ENCODE measurements at regions not wholly inside any gene's neighbourhood (a gene's known extent, or its start where the extent isn't known, plus 50 kb on each side); places are given as distances from the start of the nearest gene placed in this dataset.

GRCh38 chr10:3592424-3592823 is 192.6 kb downstream of the KLF6 start:
- H3K36me3 ChIP-seq (replicated peaks in 1 of 2; ENCODE audit: control extremely low read depth in 1 of 2, control insufficient read depth in 1 of 2, extremely low read depth in 1 of 2, insufficient read depth in 2 of 2, low read length in 1 of 2) = no peaks in the 10 kb centered on the region
- ATAC-seq (ENCODE audit: low read depth) (no peak), DNase-seq (no peak)
- no peak overlapping the region for H3K27ac Mint-ChIP-seq
- H3K4me3 ChIP-seq (ENCODE audit: control extremely low read depth in 1 of 5, extremely low read depth in 1 of 5, insufficient read depth in 1 of 5, low read depth in 2 of 5, low read length in 4 of 5) = no peak overlapping the region
- no peaks in the 10 kb centered on the region for H3K27me3 ChIP-seq (replicated peaks in 1 of 4; ENCODE audit: control extremely low read depth in 1 of 4, control insufficient read depth in 3 of 4, insufficient read depth in 4 of 4, low read length in 3 of 4)
- H3K27me3 Mint-ChIP-seq = no peaks in the 10 kb centered on the region
- WGBS (ENCODE audit: insufficient coverage) = 79% methylated on average over 3 of the region's 7 CpGs
- no peaks in the 10 kb centered on the region for H3K4me1 Mint-ChIP-seq
- H3K79me2 ChIP-seq (ENCODE audit: control insufficient read depth, insufficient read depth, low read length) = no peaks in the 10 kb centered on the region
- no peaks in the 10 kb centered on the region for H3K9me3 Mint-ChIP-seq (ENCODE audit: insufficient read depth)
- no peak overlapping the region for H2AFZ ChIP-seq (ENCODE audit: insufficient read depth, low read depth, low read length, poor library complexity, severe bottlenecking)
- H4K20me1 ChIP-seq (ENCODE audit: control insufficient read depth, insufficient read depth, low read length, poor library complexity, severe bottlenecking) = no peaks in the 10 kb centered on the region
- ChIA-PET CTCF (no interaction called here), POLR2A (no interaction called here)
- no peak overlapping the region for H3K9ac ChIP-seq (ENCODE audit: low read length)
- H3K27ac ChIP-seq (ENCODE audit: low read length in 2 of 2) = no peak overlapping the region
- TF ChIP-seq, protein P1, sequence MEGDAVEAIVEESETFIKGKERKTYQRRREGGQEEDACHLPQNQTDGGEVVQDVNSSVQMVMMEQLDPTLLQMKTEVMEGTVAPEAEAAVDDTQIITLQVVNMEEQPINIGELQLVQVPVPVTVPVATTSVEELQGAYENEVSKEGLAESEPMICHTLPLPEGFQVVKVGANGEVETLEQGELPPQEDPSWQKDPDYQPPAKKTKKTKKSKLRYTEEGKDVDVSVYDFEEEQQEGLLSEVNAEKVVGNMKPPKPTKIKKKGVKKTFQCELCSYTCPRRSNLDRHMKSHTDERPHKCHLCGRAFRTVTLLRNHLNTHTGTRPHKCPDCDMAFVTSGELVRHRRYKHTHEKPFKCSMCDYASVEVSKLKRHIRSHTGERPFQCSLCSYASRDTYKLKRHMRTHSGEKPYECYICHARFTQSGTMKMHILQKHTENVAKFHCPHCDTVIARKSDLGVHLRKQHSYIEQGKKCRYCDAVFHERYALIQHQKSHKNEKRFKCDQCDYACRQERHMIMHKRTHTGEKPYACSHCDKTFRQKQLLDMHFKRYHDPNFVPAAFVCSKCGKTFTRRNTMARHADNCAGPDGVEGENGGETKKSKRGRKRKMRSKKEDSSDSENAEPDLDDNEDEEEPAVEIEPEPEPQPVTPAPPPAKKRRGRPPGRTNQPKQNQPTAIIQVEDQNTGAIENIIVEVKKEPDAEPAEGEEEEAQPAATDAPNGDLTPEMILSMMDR (IDR thresholded peaks at IDR 0.05) = no peak
- no peak for TF ChIP-seq EZH2 (IDR thresholded peaks at IDR 0.05; ENCODE audit: borderline replicate concordance, insufficient read depth, low read depth, low read length, poor library complexity, severe bottlenecking)
- no peaks in the 10 kb centered on the region for H3K9me3 ChIP-seq (ENCODE audit: control extremely low read depth in 1 of 3, control insufficient read depth in 2 of 3, insufficient read depth in 1 of 3, low read length in 2 of 3)
- H3K4me3 Mint-ChIP-seq = no peak overlapping the region
- no peaks in the 10 kb centered on the region for H3K4me1 ChIP-seq (ENCODE audit: control insufficient read depth in 2 of 2, insufficient read depth in 2 of 2, low read length in 2 of 2)
- no peak overlapping the region for H3K4me2 ChIP-seq (replicated peaks; ENCODE audit: low read depth, low read length, poor library complexity, severe bottlenecking)
- intact Hi-C loops (cut with micrococcal nuclease) = no loop called here

- no peaks in the 10 kb centered on the region for H3K9me3 ChIP-seq (ENCODE audit: control extremely low read depth in 1 of 3, control insufficient read depth in 2 of 3, insufficient read depth in 1 of 3, low read length in 2 of 3)
- H3K4me2 ChIP-seq (replicated peaks; ENCODE audit: low read depth, low read length, poor library complexity, severe bottlenecking) = no peak overlapping the region
- no peaks in the 10 kb centered on the region for H3K27me3 ChIP-seq (replicated peaks in 1 of 4; ENCODE audit: control extremely low read depth in 1 of 4, control insufficient read depth in 3 of 4, insufficient read depth in 4 of 4, low read length in 3 of 4)
- CTCF ChIA-PET = no interaction called here
- H3K79me2 ChIP-seq (ENCODE audit: control insufficient read depth, insufficient read depth, low read length) = no peaks in the 10 kb centered on the region
- no peak overlapping the region for H3K27ac Mint-ChIP-seq
- no peak overlapping the region for H3K4me3 ChIP-seq (ENCODE audit: control extremely low read depth in 1 of 5, extremely low read depth in 1 of 5, insufficient read depth in 1 of 5, low read depth in 2 of 5, low read length in 4 of 5)
- H3K9me3 Mint-ChIP-seq (ENCODE audit: insufficient read depth) = no peaks in the 10 kb centered on the region
- H3K27ac ChIP-seq (ENCODE audit: low read length in 2 of 2) = no peak overlapping the region
- H3K36me3 ChIP-seq (replicated peaks in 1 of 2; ENCODE audit: control extremely low read depth in 1 of 2, control insufficient read depth in 1 of 2, extremely low read depth in 1 of 2, insufficient read depth in 2 of 2, low read length in 1 of 2) = no peaks in the 10 kb centered on the region
- DNase-seq (no peak), ATAC-seq (ENCODE audit: low read depth) (no peak)
- 100% methylated on average over 2 of the region's 7 CpGs for WGBS (ENCODE audit: insufficient coverage)
- no peak overlapping the region for H3K9ac ChIP-seq (ENCODE audit: low read length)
- no peak overlapping the region for H3K4me3 Mint-ChIP-seq
- no peaks in the 10 kb centered on the region for H3K4me1 Mint-ChIP-seq
- no peaks in the 10 kb centered on the region for H4K20me1 ChIP-seq (ENCODE audit: control insufficient read depth, insufficient read depth, low read length, poor library complexity, severe bottlenecking)
- no peak overlapping the region for H2AFZ ChIP-seq (ENCODE audit: insufficient read depth, low read depth, low read length, poor library complexity, severe bottlenecking)
- intact Hi-C loops (cut with micrococcal nuclease) = no loop called here
- POLR2A ChIA-PET = no interaction called here
- TF ChIP-seq, protein P1 (IDR thresholded peaks at IDR 0.05) = no peak
- peaks cover 3% of the 10 kb centered on the region for H3K27me3 Mint-ChIP-seq
- no peaks in the 10 kb centered on the region for H3K4me1 ChIP-seq (ENCODE audit: control insufficient read depth in 2 of 2, insufficient read depth in 2 of 2, low read length in 2 of 2)
Observed at GRCh38 chr10:3588816-3589215, 196.2 kb downstream of the KLF6 start.

Measured in B cell (primary cell).